H1 (cell line): ENCODE measurements at regions not wholly inside any gene's neighbourhood (a gene's known extent, or its start where the extent isn't known, plus 50 kb on each side); places are given as distances from the start of the nearest gene placed in this dataset.

Experiments used
- CTCF ChIA-PET: fragments of 300-600 bp; sonication (Branson Sonifier 250); formaldehyde crosslinking; loops from one replicate; lab custom pipeline; 2021; ENCODE audit not compliant: partially characterized antibody; lab: Charles Lee
- POLR2A ChIA-PET: fragments of 300-600 bp; sonication (Branson Sonifier 250); formaldehyde crosslinking; loops from one replicate; lab custom pipeline; 2021; ENCODE audit warnings: inconsistent platforms; ENCODE audit not compliant: partially characterized antibody; lab: Charles Lee
- DNase-seq, 2 experiments: peaks; one replicate each; pipeline versions ENCODE4 v3.0.0 to v3.0.0-alpha.2; 2010 to 2022; ENCODE audit warnings: low spot score in 2 of 2, low read depth in 1 of 2, mixed read lengths in 1 of 2
- FAIRE-seq: peaks from 2 replicates; lab custom pipeline; 2011; peaks lifted over from hg19 to GRCh38; lab: Jason Lieb, UNC
- H2AFZ ChIP-seq: 2 replicates; pipeline ENCODE4 v1.8.1; 2012; ENCODE audit warnings: low read length, inconsistent platforms
- H2AK5ac ChIP-seq: 2 replicates; pipeline ENCODE4 v1.6.1; 2013; ENCODE audit warnings: low read depth, low read length
- H2BK120ac ChIP-seq: replicated peaks from 2 replicates; pipeline ENCODE3; 2013; ENCODE audit warnings: low read depth, low read length, inconsistent platforms
- H2BK12ac ChIP-seq: 2 replicates; pipeline ENCODE4 v1.6.1; 2013; ENCODE audit warnings: low read depth, low read length
- H2BK15ac ChIP-seq: 2 replicates; pipeline ENCODE4 v1.6.1; 2013; ENCODE audit warnings: low read length
- H2BK20ac ChIP-seq: 2 replicates; pipeline ENCODE4 v1.6.1; 2013; ENCODE audit warnings: low read length
- H2BK5ac ChIP-seq: 2 replicates; pipeline ENCODE4 v1.6.1; 2013; ENCODE audit warnings: low read depth, low read length
- H3K14ac ChIP-seq: 2 replicates; pipeline ENCODE4 v1.6.1; 2013; ENCODE audit warnings: inconsistent platforms; ENCODE audit not compliant: insufficient read length
- H3K18ac ChIP-seq: 2 replicates; pipeline ENCODE4 v1.6.1; 2013; ENCODE audit warnings: low read length; ENCODE audit errors: extremely low read depth
- H3K23ac ChIP-seq: 2 replicates; pipeline ENCODE4 v1.6.1; 2013; ENCODE audit warnings: inconsistent platforms; ENCODE audit not compliant: insufficient read length
- H3K23me2 ChIP-seq: 2 replicates; pipeline ENCODE4 v1.6.1; 2013; ENCODE audit warnings: low read depth, low read length
- H3K27ac ChIP-seq: 2 replicates; pipeline ENCODE4 v1.6.1; 2011; ENCODE audit warnings: low read depth, low read length, inconsistent platforms
- H3K27me3 ChIP-seq, 4 experiments: replicated peaks in 1 of 4; 1 replicate in 1 of 4; 2 replicates in 3 of 4; pipeline versions ENCODE4 v1.6.1 to v1.8.1; 2011 to 2013; ENCODE audit warnings: low read length in 3 of 4, mild to moderate bottlenecking in 3 of 4, inconsistent platforms in 2 of 4, mixed read lengths in 2 of 4, moderate library complexity in 1 of 4; ENCODE audit not compliant: control insufficient read depth in 3 of 4, insufficient read depth in 3 of 4; ENCODE audit errors: extremely low read depth in 1 of 4
- H3K36me3 ChIP-seq, 4 experiments: 2 replicates each; pipeline versions ENCODE4 v1.6.1 to v1.8.1; 2011 to 2013; ENCODE audit warnings: mild to moderate bottlenecking in 4 of 4, low read length in 3 of 4, moderate library complexity in 2 of 4, control low read depth in 1 of 4, inconsistent platforms in 1 of 4; ENCODE audit not compliant: insufficient read depth in 4 of 4, control insufficient read depth in 2 of 4
- H3K4ac ChIP-seq: replicated peaks from 2 replicates; pipeline ENCODE3; 2013; ENCODE audit warnings: low read length, low read depth, mixed read lengths, inconsistent platforms; ENCODE audit not compliant: insufficient read length
- H3K4me1 ChIP-seq, 4 experiments: replicated peaks in 1 of 4; 1 replicate in 1 of 4; 2 replicates in 3 of 4; pipeline versions ENCODE4 v1.6.1 to v1.8.1; 2011 to 2013; ENCODE audit warnings: low read length in 3 of 4, inconsistent platforms in 2 of 4, mixed read lengths in 1 of 4; ENCODE audit not compliant: insufficient read depth in 4 of 4, control insufficient read depth in 3 of 4
- H3K4me2 ChIP-seq, 2 experiments: 2 replicates each; pipeline versions ENCODE4 v1.6.1 to v1.8.1; 2011 to 2013; ENCODE audit warnings: low read depth in 2 of 2, low read length in 2 of 2, control low read depth in 1 of 2, inconsistent platforms in 1 of 2, mild to moderate bottlenecking in 1 of 2; ENCODE audit not compliant: insufficient read depth in 1 of 2
- H3K4me3 ChIP-seq, 4 experiments: fragments of 200-600, 300-600 bp in 1 of 4; sonication (generic), shearing (Covaris generic), sonication (Bioruptor Twin) in 1 of 4; 2 replicates each; pipeline versions ENCODE4 v1.5.1 to v1.8.1; 2011 to 2016; ENCODE audit warnings: low read length in 4 of 4, low read depth in 3 of 4, control low read depth in 2 of 4, inconsistent platforms in 2 of 4, mild to moderate bottlenecking in 2 of 4, mixed read lengths in 1 of 4, moderate library complexity in 1 of 4; ENCODE audit not compliant: insufficient read depth in 2 of 4; ENCODE audit errors: extremely low read depth in 1 of 4
- H3K56ac ChIP-seq: replicated peaks from 2 replicates; pipeline ENCODE3; 2013; ENCODE audit warnings: low read depth, mild to moderate bottlenecking, mixed read lengths, low read length, inconsistent platforms; ENCODE audit not compliant: insufficient read length
- H3K79me1 ChIP-seq: 2 replicates; pipeline ENCODE4 v1.6.1; 2013; ENCODE audit warnings: low read depth, low read length, control low read depth
- H3K79me2 ChIP-seq, 2 experiments: 2 replicates each; pipeline versions ENCODE4 v1.6.1 to v1.8.1; 2012 to 2013; ENCODE audit warnings: low read length in 2 of 2, mild to moderate bottlenecking in 2 of 2, inconsistent platforms in 1 of 2; ENCODE audit not compliant: insufficient read depth in 2 of 2, control insufficient read depth in 1 of 2
- H3K9ac ChIP-seq, 4 experiments: replicated peaks in 1 of 4; 1 replicate in 1 of 4; 2 replicates in 3 of 4; pipeline versions ENCODE4 v1.6.1 to v1.8.1; 2011 to 2013; ENCODE audit warnings: low read depth in 3 of 4, low read length in 3 of 4, control low read depth in 2 of 4, mild to moderate bottlenecking in 2 of 4, moderate library complexity in 2 of 4, inconsistent platforms in 1 of 4; ENCODE audit errors: extremely low read depth in 1 of 4
- H3K9me3 ChIP-seq, 2 experiments: 2 replicates each; pipeline versions ENCODE4 v1.6.1 to v1.8.1; 2012 to 2013; ENCODE audit warnings: mild to moderate bottlenecking in 2 of 2, moderate library complexity in 2 of 2, control low read depth in 1 of 2, inconsistent platforms in 1 of 2, low read depth in 1 of 2, low read length in 1 of 2, mixed read lengths in 1 of 2; ENCODE audit not compliant: insufficient read depth in 2 of 2
- H4K20me1 ChIP-seq, 2 experiments: replicated peaks in 1 of 2; 2 replicates each; pipeline versions ENCODE3 to v1.8.1; 2011 to 2013; ENCODE audit warnings: inconsistent platforms in 2 of 2, low read length in 2 of 2, mild to moderate bottlenecking in 1 of 2; ENCODE audit not compliant: insufficient read depth in 2 of 2, control insufficient read depth in 1 of 2
- H4K5ac ChIP-seq: 2 replicates; pipeline ENCODE4 v1.6.1; 2013; ENCODE audit warnings: low read length, low read depth, mixed read lengths, inconsistent platforms; ENCODE audit not compliant: insufficient read length
- H4K8ac ChIP-seq: 2 replicates; pipeline ENCODE4 v1.8.0; 2013; ENCODE audit warnings: mild to moderate bottlenecking, moderate library complexity, low read length, inconsistent platforms; ENCODE audit not compliant: insufficient read depth; ENCODE audit errors: extremely low read depth
- H4K91ac ChIP-seq: replicated peaks from 2 replicates; pipeline ENCODE3; 2013; ENCODE audit warnings: low read length, mixed read lengths, inconsistent platforms; ENCODE audit not compliant: insufficient read length
- GTF2F1 ChIP-seq: IDR thresholded peaks from 2 replicates; pipeline ENCODE4 v1.6.1; 2012; ENCODE audit warnings: low read depth, low read length, improper control_type of control experiment, borderline replicate concordance
- NANOG ChIP-seq: IDR thresholded peaks from 2 replicates; pipeline ENCODE4 v1.6.1; 2011; ENCODE audit warnings: low read length, low read depth, mild to moderate bottlenecking, inconsistent platforms; ENCODE audit not compliant: insufficient read depth, poor library complexity, severe bottlenecking
- PHF8 ChIP-seq: fragments of 200-600 bp; sonication (generic); conservative IDR thresholded peaks from 2 replicates; pipeline ENCODE4 v1.7.1; 2012; ENCODE audit warnings: low read depth, mild to moderate bottlenecking, inconsistent platforms, low read length, moderate library complexity
- WGBS, 2 experiments: shearing (Covaris generic) in 1 of 2; methylation state at CpG; one replicate each; pipeline versions ENCODE4 v1.1.6 to v1.1.7; 2013 to 2015; ENCODE audit warnings: low lambda C conversion rate in 2 of 2, mixed read lengths in 2 of 2, inconsistent platforms in 1 of 2, low coverage in 1 of 2, missing lambda C conversion rate in 1 of 2; ENCODE audit not compliant: insufficient replicate concordance in 2 of 2, insufficient coverage in 1 of 2, insufficient read length in 1 of 2; ENCODE audit errors: extremely low coverage in 1 of 2, missing lambda C conversion rate in 1 of 2; 5-methylcytosine and 5-hydroxymethylcytosine counted together

GRCh38 chr5:122705851-122706250, 69.0 kb upstream of the SNX2 start:
- no peaks in the 10 kb centered on the region for H3K9me3 ChIP-seq

More at GRCh38 chr5:122705851-122706250, 69.0 kb upstream of the SNX2 start:
- Histone ChIP-seq H3K23ac (no peak overlapping the region), H4K20me1 (no peaks in the 10 kb centered on the region), H3K23me2 (no peaks in the 10 kb centered on the region), H3K79me2 (no peaks in the 10 kb centered on the region), H3K27me3 (no peaks in the 10 kb centered on the region), H2BK120ac (no peak overlapping the region), H3K79me1 (no peaks in the 10 kb centered on the region), H3K18ac (no peak overlapping the region), H3K9ac (no peak overlapping the region), H3K4me1 (no peaks in the 10 kb centered on the region), H4K91ac (no peak overlapping the region), H2BK12ac (no peak overlapping the region), H3K27ac (no peak overlapping the region), H2BK5ac (no peak overlapping the region), H2AFZ (no peak overlapping the region), H4K5ac (no peak overlapping the region), H3K56ac (no peak overlapping the region), H3K4me3 (no peak overlapping the region), H3K4ac (no peak overlapping the region), H2BK20ac (no peak overlapping the region), H3K36me3 (no peaks in the 10 kb centered on the region), H3K4me2 (no peak overlapping the region), H3K14ac (no peak overlapping the region), H2AK5ac (no peak overlapping the region), H2BK15ac (no peak overlapping the region), H4K8ac (no peak overlapping the region)
- POLR2A ChIA-PET: no interaction called here
- no peak for DNase-seq
- TF ChIP-seq GTF2F1 (no peak), NANOG (no peak), PHF8 (no peak)
- FAIRE-seq: no peak
- 79% methylated on average over 1 of the region's 1 CpG; no CpG with 5 or more reads in 1 of the 2 experiments for WGBS, 2 experiments
- CTCF ChIA-PET: interaction anchor here (0.7 to 4.6 kb wide), 7 partner anchors 10 to 200 kb away, joined by 3 to 42 read pairs (median 11); no protein-coding TSS in a partner anchor
